Panc1 (cell line): ENCODE measurements at regions not wholly inside any gene's neighbourhood (a gene's known extent, or its start where the extent isn't known, plus 50 kb on each side); places are given as distances from the start of the nearest gene placed in this dataset.

Experiments
- ATAC-seq: fragments of 200-7000 bp; cut with Tn5 transposase; 2 replicates; pipeline ENCODE4 v1.9.1; 2020; ENCODE audit warnings: mild to moderate bottlenecking, moderate library complexity
- BruUV-seq: library from RNA; stranded (reverse); fragments of 400-500 nt; replicated peaks from 2 replicates; lab custom pipeline; 2021; lab: Mats Ljungman, UMichigan
- CTCF ChIA-PET: fragments of 300-600 bp; sonication (Branson Sonifier 250); formaldehyde crosslinking; loops from one replicate; lab custom pipeline; 2022; ENCODE audit warnings: antibody characterized with exemption; lab: Charles Lee
- POLR2A ChIA-PET: fragments of 300-600 bp; sonication (Branson Sonifier 250); formaldehyde crosslinking; loops from one replicate; lab custom pipeline; 2022; ENCODE audit warnings: antibody characterized with exemption; lab: Charles Lee
- DNase-seq: peaks from one replicate; pipeline ENCODE4 v3.0.0-alpha.2; 2010; ENCODE audit warnings: low read depth, low spot score
- H3K27ac ChIP-seq: 2 replicates; pipeline ENCODE4 v1.5.1; 2011; ENCODE audit warnings: mild to moderate bottlenecking, low read length, inconsistent platforms
- H3K27me3 ChIP-seq: fragments of 200-500 bp; sonication (Bioruptor generic); 2 replicates; pipeline ENCODE4 v1.6.0; 2014; ENCODE audit warnings: low read length, inconsistent platforms; ENCODE audit not compliant: control insufficient read depth, insufficient read depth
- H3K36me3 ChIP-seq: fragments of 200-500 bp; sonication (Bioruptor generic); 2 replicates; pipeline ENCODE4 v1.5.1; 2014; ENCODE audit warnings: inconsistent platforms, mild to moderate bottlenecking, low read length, moderate library complexity; ENCODE audit not compliant: control insufficient read depth, insufficient read depth
- H3K4me1 ChIP-seq: 2 replicates; pipeline ENCODE4 v1.5.1; 2011; ENCODE audit warnings: inconsistent platforms, mild to moderate bottlenecking, low read length, moderate library complexity; ENCODE audit not compliant: control insufficient read depth, insufficient read depth
- H3K4me3 ChIP-seq, 2 experiments: 2 replicates each; pipeline ENCODE4 v1.5.1; 2011 to 2012; ENCODE audit warnings: low read depth in 2 of 2, low read length in 2 of 2, mild to moderate bottlenecking in 2 of 2, inconsistent platforms in 1 of 2, moderate library complexity in 1 of 2
- H3K9me3 ChIP-seq: fragments of 200-500 bp; sonication (Bioruptor generic); 2 replicates; pipeline ENCODE4 v1.5.1; 2014; ENCODE audit warnings: low read depth, mild to moderate bottlenecking, inconsistent platforms, low read length, moderate library complexity; ENCODE audit not compliant: control insufficient read depth, insufficient read depth
- CTCF ChIP-seq: fragments of 450-650 bp; IDR thresholded peaks from 2 replicates; pipeline ENCODE4 v1.5.1; 2017; ENCODE audit warnings: mild to moderate bottlenecking
- POLR2AphosphoS5 ChIP-seq: IDR thresholded peaks from 2 replicates; pipeline ENCODE4 v1.6.1; 2012; ENCODE audit warnings: mild to moderate bottlenecking, low read depth, low read length, moderate library complexity
- SIN3A ChIP-seq: IDR thresholded peaks from 2 replicates; pipeline ENCODE4 v1.6.1; 2012; ENCODE audit warnings: low read depth, mild to moderate bottlenecking, low read length, moderate library complexity, borderline replicate concordance; ENCODE audit not compliant: insufficient read depth
- TCF7L2 ChIP-seq: IDR thresholded peaks from 2 replicates; pipeline ENCODE4 v1.6.1; 2011; ENCODE audit warnings: mild to moderate bottlenecking, low read depth, low read length, inconsistent platforms
- in situ Hi-C: cut with HindIII; loops from 2 replicates; pipeline ENCODE4 v1.10.0; 2016; ENCODE audit warnings: low sequenced_read_pairs, low pct_unique_long_range_greater_than_20kb
- intact Hi-C: fragments of 100-400 bp; cut with micrococcal nuclease; formaldehyde crosslinking; loops from one replicate; pipeline ENCODE4 v1.10.0; 2022; ENCODE audit not compliant: unreplicated experiment
- TF ChIP-seq, protein P1 (sequence below), 2 experiments: IDR thresholded peaks; 2 replicates each; pipeline ENCODE4 v1.6.1; 2011 to 2012; ENCODE audit warnings: low read depth in 2 of 2, control low read depth in 1 of 2, low read length in 1 of 2, mild to moderate bottlenecking in 1 of 2, moderate library complexity in 1 of 2; ENCODE audit not compliant: insufficient read depth in 1 of 2

- in situ Hi-C loops (no loop called here), intact Hi-C loops (no loop called here)
Measured at GRCh38 chr3:99084826-99085225, 183.3 kb upstream of the DCBLD2 start.

DNA sequence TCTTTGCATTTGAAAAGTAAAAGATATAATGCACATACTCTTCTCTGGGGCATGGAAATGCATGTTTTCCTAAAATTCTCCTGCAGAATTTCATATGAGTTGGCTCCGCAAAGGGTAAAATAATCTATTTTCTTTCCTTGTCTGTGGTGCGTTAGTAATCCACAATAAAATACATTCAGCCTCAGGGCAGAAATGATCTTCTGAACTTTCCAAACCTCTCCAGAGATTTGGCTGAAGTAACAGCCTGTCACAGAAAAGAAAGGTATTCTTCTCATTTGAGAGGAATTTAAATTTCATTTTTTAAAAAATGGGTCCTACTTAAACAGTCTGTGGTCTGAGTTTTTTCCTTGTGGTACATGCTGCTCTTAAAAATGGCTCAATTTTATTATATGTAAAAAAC lies 182.7 kb upstream of the DCBLD2 start:
- no peaks in the 10 kb centered on the region for H3K4me1 ChIP-seq
- no peak overlapping the region for H3K4me3 ChIP-seq
- TF ChIP-seq SIN3A: no peak
- no peak for TF ChIP-seq CTCF
- TF ChIP-seq, protein P1, sequence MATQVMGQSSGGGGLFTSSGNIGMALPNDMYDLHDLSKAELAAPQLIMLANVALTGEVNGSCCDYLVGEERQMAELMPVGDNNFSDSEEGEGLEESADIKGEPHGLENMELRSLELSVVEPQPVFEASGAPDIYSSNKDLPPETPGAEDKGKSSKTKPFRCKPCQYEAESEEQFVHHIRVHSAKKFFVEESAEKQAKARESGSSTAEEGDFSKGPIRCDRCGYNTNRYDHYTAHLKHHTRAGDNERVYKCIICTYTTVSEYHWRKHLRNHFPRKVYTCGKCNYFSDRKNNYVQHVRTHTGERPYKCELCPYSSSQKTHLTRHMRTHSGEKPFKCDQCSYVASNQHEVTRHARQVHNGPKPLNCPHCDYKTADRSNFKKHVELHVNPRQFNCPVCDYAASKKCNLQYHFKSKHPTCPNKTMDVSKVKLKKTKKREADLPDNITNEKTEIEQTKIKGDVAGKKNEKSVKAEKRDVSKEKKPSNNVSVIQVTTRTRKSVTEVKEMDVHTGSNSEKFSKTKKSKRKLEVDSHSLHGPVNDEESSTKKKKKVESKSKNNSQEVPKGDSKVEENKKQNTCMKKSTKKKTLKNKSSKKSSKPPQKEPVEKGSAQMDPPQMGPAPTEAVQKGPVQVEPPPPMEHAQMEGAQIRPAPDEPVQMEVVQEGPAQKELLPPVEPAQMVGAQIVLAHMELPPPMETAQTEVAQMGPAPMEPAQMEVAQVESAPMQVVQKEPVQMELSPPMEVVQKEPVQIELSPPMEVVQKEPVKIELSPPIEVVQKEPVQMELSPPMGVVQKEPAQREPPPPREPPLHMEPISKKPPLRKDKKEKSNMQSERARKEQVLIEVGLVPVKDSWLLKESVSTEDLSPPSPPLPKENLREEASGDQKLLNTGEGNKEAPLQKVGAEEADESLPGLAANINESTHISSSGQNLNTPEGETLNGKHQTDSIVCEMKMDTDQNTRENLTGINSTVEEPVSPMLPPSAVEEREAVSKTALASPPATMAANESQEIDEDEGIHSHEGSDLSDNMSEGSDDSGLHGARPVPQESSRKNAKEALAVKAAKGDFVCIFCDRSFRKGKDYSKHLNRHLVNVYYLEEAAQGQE (IDR thresholded peaks at IDR 0.05; ENCODE audit: insufficient read depth in 1 of 2, low read depth in 2 of 2, low read length in 1 of 2): no peak
- TF ChIP-seq TCF7L2: no peak
- TF ChIP-seq POLR2AphosphoS5: no peak
- POLR2A ChIA-PET: no interaction called here
- no peaks in the 10 kb centered on the region for H3K27me3 ChIP-seq
- in situ Hi-C loops: no loop called here
- no peak for ATAC-seq
- H3K36me3 ChIP-seq: no peaks in the 10 kb centered on the region
- no peaks in the 10 kb centered on the region for H3K9me3 ChIP-seq
- no TSS peak for BruUV-seq
- CTCF ChIA-PET: no interaction called here
- intact Hi-C loops: no loop called here
- no peak for DNase-seq
- no peak overlapping the region for H3K27ac ChIP-seq

More at GRCh38 chr3:99084826-99085225, 183.3 kb upstream of the DCBLD2 start:
- Histone ChIP-seq H3K4me3 (no peak overlapping the region), H3K27me3 (no peaks in the 10 kb centered on the region), H3K4me1 (no peaks in the 10 kb centered on the region), H3K27ac (no peak overlapping the region), H3K9me3 (no peaks in the 10 kb centered on the region), H3K36me3 (no peaks in the 10 kb centered on the region)
- DNase-seq: no peak
- ATAC-seq: no peak
- ChIA-PET CTCF (no interaction called here), POLR2A (no interaction called here)
- no TSS peak for BruUV-seq
- TF ChIP-seq SIN3A: no peak
- TF ChIP-seq POLR2AphosphoS5: no peak
- TF ChIP-seq CTCF: no peak
- TF ChIP-seq, protein P1 (IDR thresholded peaks at IDR 0.05; ENCODE audit: insufficient read depth in 1 of 2, low read depth in 2 of 2, low read length in 1 of 2): no peak
- TF ChIP-seq TCF7L2: no peak
